ENCODE measurements at regions not wholly inside any gene's neighbourhood (a gene's known extent, or its start where the extent isn't known, plus 50 kb on each side); places are given as distances from the start of the nearest gene placed in this dataset.

GRCh38 chr13:99870541-99870940 lies 101.0 kb downstream of the ZIC5 start:
- no peak overlapping the region for H3K23ac ChIP-seq (ENCODE audit: insufficient read length, low read depth, low read length)
- no peak overlapping the region for H3K14ac ChIP-seq (ENCODE audit: insufficient read depth, low read length)
- no peaks in the 10 kb centered on the region for H3K27me3 Mint-ChIP-seq (ENCODE audit: low read depth)
- H3K27me3 ChIP-seq (ENCODE audit: insufficient read depth, low read length) = no peaks in the 10 kb centered on the region
- H2BK20ac ChIP-seq (ENCODE audit: low read depth, low read length, poor library complexity, severe bottlenecking) = no peak overlapping the region
- H4K5ac ChIP-seq (ENCODE audit: insufficient read length, low read depth, low read length) = no peak overlapping the region
- no peaks in the 10 kb centered on the region for H4K20me1 ChIP-seq (ENCODE audit: control insufficient read depth, insufficient read depth, insufficient read length)
- H3K4me2 ChIP-seq (ENCODE audit: insufficient read depth, insufficient read length, low read length) = no peak overlapping the region
- H4K91ac ChIP-seq (ENCODE audit: insufficient read length, low read depth, low read length) = no peak overlapping the region
- H3T11ph ChIP-seq (ENCODE audit: low read length) = no peak overlapping the region
- no peak overlapping the region for H3K27ac ChIP-seq (ENCODE audit: insufficient read length, low read depth, low read length)
- H3K9me3 ChIP-seq (ENCODE audit: control insufficient read depth, low read depth, low read length) = no peaks in the 10 kb centered on the region
- no peak overlapping the region for H2BK120ac ChIP-seq (ENCODE audit: low read depth, low read length, poor library complexity, severe bottlenecking)
- H3K4me3 Mint-ChIP-seq = no peak overlapping the region
- peaks cover 47 to 57% of the 10 kb centered on the region in 2 experiments for H3K4me1 Mint-ChIP-seq
- H3K79me2 ChIP-seq (ENCODE audit: insufficient read depth, low read length) = no peaks in the 10 kb centered on the region
- no CpG with 5 or more reads among the region's 6 CpGs for whole genome bisulfite sequencing (ENCODE audit: extremely low coverage, insufficient read length, low lambda C conversion rate)
- no peak overlapping the region for H4K8ac ChIP-seq (replicated peaks; ENCODE audit: insufficient read length, low read depth, low read length)
- TF ChIP-seq CTCF (conservative IDR thresholded peaks at IDR 0.05) = no peak
- no peak overlapping the region for H2BK15ac ChIP-seq (ENCODE audit: low read depth, low read length)
- H2AK5ac ChIP-seq (ENCODE audit: insufficient read length, low read length) = no peak overlapping the region
- H3K9ac ChIP-seq (ENCODE audit: extremely low read depth, insufficient read length, low read length) = no peak overlapping the region
- H2BK5ac ChIP-seq (ENCODE audit: insufficient read length, low read length) = no peak overlapping the region
- no peak overlapping the region for H3K56ac ChIP-seq (ENCODE audit: insufficient read length, low read depth, low read length)
- no peaks in the 10 kb centered on the region for H3K9me3 Mint-ChIP-seq
- H3K18ac ChIP-seq (ENCODE audit: insufficient read length, low read depth, low read length) = no peak overlapping the region
- no peak overlapping the region for H3K4ac ChIP-seq (ENCODE audit: low read depth, low read length)
- H3K4me1 ChIP-seq (ENCODE audit: insufficient read depth, low read length) = peaks cover 9% of the 10 kb centered on the region
- no peaks in the 10 kb centered on the region for H3K23me2 ChIP-seq (ENCODE audit: insufficient read length, low read depth, low read length, poor library complexity, severe bottlenecking)
- H3K27ac Mint-ChIP-seq = peak overlapping the region in 2 of 3 experiments; percentile 62 to 93; a peak in 3 of 7 replicates
- no peaks in the 10 kb centered on the region for H3K79me1 ChIP-seq (ENCODE audit: insufficient read depth, low read depth, low read length, poor library complexity, severe bottlenecking)
- no peaks in the 10 kb centered on the region for H3K36me3 Mint-ChIP-seq (ENCODE audit: insufficient read depth in 1 of 3, low read depth in 3 of 3)
- H2AFZ ChIP-seq (ENCODE audit: low read length) = no peak overlapping the region
- H2BK12ac ChIP-seq (ENCODE audit: insufficient read length, low read depth, low read length) = no peak overlapping the region
- no peak for DNase-seq

Data from H9 (cell line).